CD4-positive, alpha-beta T cell treated with Interleukin-4 for 4 hours (primary cell): ENCODE measurements at regions not wholly inside any gene's neighbourhood (a gene's known extent, or its start where the extent isn't known, plus 50 kb on each side); places are given as distances from the start of the nearest gene placed in this dataset.
A peak's percentile ranks its signal among the peaks of the same experiment; 100 is the strongest.

Source experiments
- DNase-seq: peaks from one replicate; pipeline ENCODE4 v3.0.0-alpha.2; 2020

GRCh38 chr9:36461323-36461722 lies 61.3 kb upstream of the RNF38 start:
- DNase-seq: no peak

- peak; percentile 72 for DNase-seq
Observed at GRCh38 chr9:36458430-36458915, 58.4 kb upstream of the RNF38 start.

- DNase-seq: no peak
Observed at GRCh38 chr9:36457836-36458429, 57.9 kb upstream of the RNF38 start.

- DNase-seq: peak; percentile 17
Observed at GRCh38 chr9:36456480-36457065, 56.5 kb upstream of the RNF38 start.

GRCh38 chr9:36451949-36452348 lies 51.9 kb upstream of the RNF38 start:
- DNase-seq: no peak

GRCh38 chr9:36450110-36450732 lies 50.2 kb upstream of the RNF38 start:
- peak; percentile 38 for DNase-seq
